ENCODE measurements at regions not wholly inside any gene's neighbourhood (a gene's known extent, or its start where the extent isn't known, plus 50 kb on each side); places are given as distances from the start of the nearest gene placed in this dataset.

DNA sequence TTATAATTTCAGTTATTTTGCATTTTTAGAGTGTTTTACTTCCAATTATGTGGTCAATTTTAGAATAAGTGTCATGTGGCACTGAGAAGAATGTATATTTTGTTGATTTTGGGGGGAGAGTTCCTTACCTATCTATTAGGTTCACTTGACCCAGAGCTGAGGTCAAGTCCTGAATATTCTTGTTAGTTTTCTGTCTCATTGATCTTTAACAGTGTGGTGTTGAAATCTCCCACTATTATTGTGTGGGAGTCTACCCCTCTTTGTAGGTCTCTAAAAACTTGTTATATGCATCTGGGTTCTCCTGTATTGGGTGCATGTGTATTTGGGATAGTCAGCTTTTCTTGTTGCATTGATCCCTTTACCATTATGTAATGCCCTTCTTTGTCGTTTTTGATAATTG lies 127.0 kb upstream of the ZDHHC15 start (continued):
- TF ChIP-seq BRCA1 (IDR thresholded peaks at IDR 0.05; ENCODE audit: low read depth, low read length) (no peak), CBX8 (IDR thresholded peaks at IDR 0.05; ENCODE audit: borderline replicate concordance, low read depth, low read length) (no peak), CHD1 (IDR thresholded peaks at IDR 0.05; ENCODE audit: low read depth, low read length) (no peak), CREB1 (IDR thresholded peaks at IDR 0.05) (no peak), GTF2F1 (IDR thresholded peaks at IDR 0.05; ENCODE audit: borderline replicate concordance, low read depth, low read length) (no peak), SIN3A (conservative IDR thresholded peaks at IDR 0.05 in 1 of 2, IDR thresholded peaks at IDR 0.05 in 1 of 2; ENCODE audit: low read depth in 1 of 2, low read length in 2 of 2) (no peak)
- TF ChIP-seq, protein P1, sequence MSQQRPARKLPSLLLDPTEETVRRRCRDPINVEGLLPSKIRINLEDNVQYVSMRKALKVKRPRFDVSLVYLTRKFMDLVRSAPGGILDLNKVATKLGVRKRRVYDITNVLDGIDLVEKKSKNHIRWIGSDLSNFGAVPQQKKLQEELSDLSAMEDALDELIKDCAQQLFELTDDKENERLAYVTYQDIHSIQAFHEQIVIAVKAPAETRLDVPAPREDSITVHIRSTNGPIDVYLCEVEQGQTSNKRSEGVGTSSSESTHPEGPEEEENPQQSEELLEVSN (IDR thresholded peaks at IDR 0.05): no peak

Data from H1 (cell line).